Gastrocnemius medialis (tissue), 4 donors: ENCODE measurements at regions not wholly inside any gene's neighbourhood (a gene's known extent, or its start where the extent isn't known, plus 50 kb on each side); places are given as distances from the start of the nearest gene placed in this dataset.

ENCODE experiments used
- ATAC-seq, 2 donors: fragments of 150-250 bp; one replicate each; pipeline ENCODE4 v1.9.1; 2016
- DNase-seq, 2 donors: peaks; one replicate each; pipeline ENCODE4 v3.0.0-alpha.2; 2019
- H3K27ac ChIP-seq, 4 donors: fragments of 200-600 bp; sonication (generic); 1 replicate in 1 of 4; 2 replicates in 3 of 4; pipeline ENCODE4 v1.5.1; 2016 to 2018; ENCODE audit warnings: mild to moderate bottlenecking in 2 of 4, moderate library complexity in 1 of 4
- H3K27me3 ChIP-seq, 3 donors: fragments of 200-600 bp; sonication (generic) in 2 of 3; 1 replicate in 1 of 3; 2 replicates in 2 of 3; pipeline versions ENCODE4 v1.5.1 to v1.6.0; 2016 to 2019; ENCODE audit warnings: mild to moderate bottlenecking in 1 of 3, moderate library complexity in 1 of 3
- H3K36me3 ChIP-seq, 2 donors: fragments of 200-600 bp; sonication (generic) in 1 of 2; one replicate each; pipeline ENCODE4 v1.5.1; 2017 to 2018
- H3K4me1 ChIP-seq, 2 donors: fragments of 200-600 bp; sonication (generic) in 1 of 2; one replicate each; pipeline ENCODE4 v1.5.1; 2016 to 2017; ENCODE audit warnings: mild to moderate bottlenecking in 2 of 2
- H3K4me3 ChIP-seq, 4 donors: fragments of 200-600 bp; sonication (generic) in 3 of 4; 1 replicate in 1 of 4; 2 replicates in 3 of 4; pipeline ENCODE4 v1.5.1; 2016 to 2019; ENCODE audit warnings: mild to moderate bottlenecking in 2 of 4
- H3K9me3 ChIP-seq, 3 donors: fragments of 200-600 bp; sonication (generic) in 2 of 3; 1 replicate in 1 of 3; 2 replicates in 2 of 3; pipeline ENCODE4 v1.5.1; 2016 to 2019
- POLR2A ChIP-seq, 2 donors: fragments of 450-650 bp; IDR thresholded peaks; one replicate each; pipeline ENCODE4 v1.6.1; 2017; ENCODE audit warnings: antibody characterized with exemption in 2 of 2, mild to moderate bottlenecking in 2 of 2, moderate library complexity in 2 of 2
- in situ Hi-C, 4 donors: fragments of 200-750 bp; cut with MboI; loops; one replicate each; pipeline versions ENCODE4 v1.15.0 to v1.8.0; 2017; ENCODE audit warnings: low sequenced_read_pairs in 4 of 4
- intact Hi-C: fragments of 100-400 bp; cut with DNase I; formaldehyde crosslinking; loops from one replicate; pipeline ENCODE4 v1.15.1; 2023; ENCODE audit warnings: low total_unique reads
- TF ChIP-seq, protein P1 (sequence below), 5 experiments: fragments of 450-650 bp in 3 of 5; fragments of 200-600 bp in 2 of 5; sonication (generic) in 2 of 5; IDR thresholded peaks in 4 of 5; conservative IDR thresholded peaks in 1 of 5; 1 replicate in 4 of 5; 2 replicates in 1 of 5; pipeline ENCODE4 v1.5.1; 2016 to 2019; ENCODE audit warnings: antibody characterized with exemption in 5 of 5, mild to moderate bottlenecking in 3 of 5, moderate library complexity in 3 of 5

DNA sequence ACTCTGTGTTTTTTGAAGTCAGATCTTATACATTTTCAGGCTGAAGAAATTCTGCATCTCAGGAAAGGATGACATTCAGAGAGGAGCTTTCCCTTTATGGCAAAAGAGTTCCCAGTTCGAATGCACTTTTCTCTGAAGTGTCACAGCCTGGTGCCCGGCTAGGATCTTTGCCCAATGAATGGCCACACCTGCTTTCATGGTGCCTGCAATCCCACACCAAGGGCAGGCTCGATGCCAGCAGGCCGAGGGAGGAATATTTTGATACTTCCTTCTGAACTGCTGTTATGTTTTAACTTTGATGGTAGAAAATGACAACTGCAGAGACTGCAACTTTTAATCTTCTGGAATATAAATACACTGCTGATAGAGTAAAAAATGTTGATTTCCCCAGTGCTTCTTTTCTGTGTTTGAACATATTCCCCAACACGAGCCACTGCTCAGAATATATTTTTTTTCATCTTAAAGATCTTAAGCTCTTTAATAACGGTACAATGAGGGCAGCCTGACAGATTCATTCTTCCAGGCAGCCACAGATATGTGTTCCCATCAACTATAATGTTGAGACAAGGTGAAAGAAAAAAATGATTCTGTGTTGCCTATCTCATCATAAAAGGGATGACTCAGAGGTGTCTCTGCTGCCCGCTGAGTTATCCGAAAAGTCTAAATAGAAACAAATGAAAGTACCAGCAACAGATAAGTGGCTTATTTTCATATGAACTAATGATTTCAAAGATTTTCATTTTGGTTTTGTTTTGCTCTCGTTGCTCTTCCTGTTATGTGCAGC is 848.5 kb downstream of the DCDC2C start:
- DNase-seq (peak in 1 of 2 donors; percentile 46), ATAC-seq (peak in 1 of 2 donors; percentile 45)
- Histone ChIP-seq H3K4me3 (no peak overlapping the region), H3K36me3 (no peaks in the 10 kb centered on the region), H3K4me1 (no peaks in the 10 kb centered on the region), H3K27ac (no peak overlapping the region), H3K9me3 (no peaks in the 10 kb centered on the region), H3K27me3 (no peaks in the 10 kb centered on the region)
- TF ChIP-seq, protein P1, sequence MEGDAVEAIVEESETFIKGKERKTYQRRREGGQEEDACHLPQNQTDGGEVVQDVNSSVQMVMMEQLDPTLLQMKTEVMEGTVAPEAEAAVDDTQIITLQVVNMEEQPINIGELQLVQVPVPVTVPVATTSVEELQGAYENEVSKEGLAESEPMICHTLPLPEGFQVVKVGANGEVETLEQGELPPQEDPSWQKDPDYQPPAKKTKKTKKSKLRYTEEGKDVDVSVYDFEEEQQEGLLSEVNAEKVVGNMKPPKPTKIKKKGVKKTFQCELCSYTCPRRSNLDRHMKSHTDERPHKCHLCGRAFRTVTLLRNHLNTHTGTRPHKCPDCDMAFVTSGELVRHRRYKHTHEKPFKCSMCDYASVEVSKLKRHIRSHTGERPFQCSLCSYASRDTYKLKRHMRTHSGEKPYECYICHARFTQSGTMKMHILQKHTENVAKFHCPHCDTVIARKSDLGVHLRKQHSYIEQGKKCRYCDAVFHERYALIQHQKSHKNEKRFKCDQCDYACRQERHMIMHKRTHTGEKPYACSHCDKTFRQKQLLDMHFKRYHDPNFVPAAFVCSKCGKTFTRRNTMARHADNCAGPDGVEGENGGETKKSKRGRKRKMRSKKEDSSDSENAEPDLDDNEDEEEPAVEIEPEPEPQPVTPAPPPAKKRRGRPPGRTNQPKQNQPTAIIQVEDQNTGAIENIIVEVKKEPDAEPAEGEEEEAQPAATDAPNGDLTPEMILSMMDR (IDR thresholded peaks at IDR 0.05 in 4 of 5, conservative IDR thresholded peaks at IDR 0.05 in 1 of 5), result no peak
- no peak for TF ChIP-seq POLR2A (IDR thresholded peaks at IDR 0.05)
- intact Hi-C loops (no loop called here), in situ Hi-C loops (no loop called here)

- Histone ChIP-seq H3K9me3 (no peaks in the 10 kb centered on the region), H3K4me3 (no peak overlapping the region), H3K27me3 (no peaks in the 10 kb centered on the region), H3K36me3 (no peaks in the 10 kb centered on the region), H3K27ac (no peak overlapping the region), H3K4me1 (no peaks in the 10 kb centered on the region)
- TF ChIP-seq POLR2A (IDR thresholded peaks at IDR 0.05), result no peak
- peak in 1 of 2 donors; percentile 15 for DNase-seq
- ATAC-seq, result peak in 1 of 2 donors; percentile 26
- in situ Hi-C loops (no loop called here), intact Hi-C loops (no loop called here)
Observed at GRCh38 chr2:4553241-4553640, 849.9 kb downstream of the DCDC2C start.

GRCh38 chr2:4556135-4556896 is 852.9 kb downstream of the DCDC2C start:
- DNase-seq (peak; percentile 35 to 85), ATAC-seq (peak; percentile 92)
- H3K4me3 ChIP-seq, result no peak overlapping the region
- no peaks in the 10 kb centered on the region for H3K9me3 ChIP-seq
- H3K4me1 ChIP-seq, result no peaks in the 10 kb centered on the region
- TF ChIP-seq, protein P1 (IDR thresholded peaks at IDR 0.05 in 4 of 5, conservative IDR thresholded peaks at IDR 0.05 in 1 of 5), result no peak
- no peak for TF ChIP-seq POLR2A (IDR thresholded peaks at IDR 0.05)
- H3K27me3 ChIP-seq, result no peaks in the 10 kb centered on the region
- intact Hi-C loops (no loop called here), in situ Hi-C loops (no loop called here)
- H3K36me3 ChIP-seq, result no peaks in the 10 kb centered on the region
- H3K27ac ChIP-seq, result no peak overlapping the region

DNA sequence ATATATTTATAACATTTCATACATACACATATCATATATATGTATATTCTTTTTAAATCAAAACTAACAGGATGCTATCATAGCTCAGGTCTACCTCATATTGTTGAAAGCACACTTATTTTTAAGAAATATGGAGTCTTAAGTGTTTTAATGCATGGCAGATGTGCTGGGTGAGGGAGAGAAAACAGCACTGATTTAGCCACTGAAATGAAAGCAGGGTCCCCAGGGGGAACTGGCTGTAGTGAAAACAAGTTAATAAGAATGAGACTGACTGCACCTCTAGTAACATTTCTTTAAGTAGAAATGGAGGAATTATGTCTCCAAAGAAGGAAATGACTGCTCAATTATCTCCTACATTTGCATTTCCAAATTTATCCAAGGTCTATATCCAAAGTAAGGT is 857.8 kb downstream of the DCDC2C start:
- intact Hi-C loops (no loop called here), in situ Hi-C loops (no loop called here)
- no peaks in the 10 kb centered on the region for H3K27me3 ChIP-seq
- no peak for ATAC-seq
- TF ChIP-seq POLR2A (IDR thresholded peaks at IDR 0.05), result no peak
- TF ChIP-seq, protein P1 (IDR thresholded peaks at IDR 0.05 in 4 of 5, conservative IDR thresholded peaks at IDR 0.05 in 1 of 5), result no peak
- H3K27ac ChIP-seq, result no peak overlapping the region
- H3K36me3 ChIP-seq, result no peaks in the 10 kb centered on the region
- no peak for DNase-seq
- no peaks in the 10 kb centered on the region for H3K9me3 ChIP-seq
- H3K4me3 ChIP-seq, result no peak overlapping the region
- H3K4me1 ChIP-seq, result no peaks in the 10 kb centered on the region

DNA sequence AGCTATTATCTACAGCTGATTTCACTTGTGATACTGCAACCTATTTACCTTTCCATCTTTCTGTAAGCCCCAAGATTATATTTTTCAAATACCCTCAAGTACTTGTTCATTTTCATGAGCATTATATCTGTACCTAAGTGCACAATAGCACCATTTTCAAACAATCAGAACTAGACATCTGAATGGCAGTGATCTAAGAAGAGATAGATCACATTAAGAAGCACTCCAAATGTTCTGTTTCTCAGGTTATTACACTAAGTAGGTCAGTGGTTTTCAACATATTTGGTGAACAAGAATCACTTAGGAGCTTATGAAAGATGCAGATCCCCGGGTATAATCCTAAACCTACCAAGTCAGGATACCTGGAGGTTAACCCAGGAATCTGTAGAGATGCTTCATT is 872.7 kb downstream of the DCDC2C start:
- H3K36me3 ChIP-seq, result no peaks in the 10 kb centered on the region
- H3K27ac ChIP-seq, result no peak overlapping the region
- in situ Hi-C loops (no loop called here), intact Hi-C loops (no loop called here)
- no peaks in the 10 kb centered on the region for H3K27me3 ChIP-seq
- TF ChIP-seq, protein P1 (IDR thresholded peaks at IDR 0.05 in 4 of 5, conservative IDR thresholded peaks at IDR 0.05 in 1 of 5), result no peak
- TF ChIP-seq POLR2A (IDR thresholded peaks at IDR 0.05), result no peak
- no peak overlapping the region for H3K4me3 ChIP-seq
- ATAC-seq (no peak), DNase-seq (no peak)
- H3K4me1 ChIP-seq, result no peaks in the 10 kb centered on the region
- no peaks in the 10 kb centered on the region for H3K9me3 ChIP-seq
